Testis (tissue), 2 donors: ENCODE measurements at regions not wholly inside any gene's neighbourhood (a gene's known extent, or its start where the extent isn't known, plus 50 kb on each side); places are given as distances from the start of the nearest gene placed in this dataset.
A peak's percentile ranks its signal among the peaks of the same experiment; 100 is the strongest.

Experiments used
- DNase-seq: peaks from one replicate; pipeline ENCODE4 v3.0.0-alpha.2; 2019
- H3K27ac ChIP-seq, 2 donors: fragments of 200-600 bp; sonication (generic); one replicate each; pipeline ENCODE4 v1.5.1; 2019
- H3K27me3 ChIP-seq: fragments of 200-600 bp; sonication (generic); one replicate; pipeline ENCODE4 v1.5.1; 2019
- H3K36me3 ChIP-seq: fragments of 200-600 bp; sonication (generic); one replicate; pipeline ENCODE4 v1.5.1; 2017; ENCODE audit warnings: low read depth; ENCODE audit errors: missing control alignments
- H3K4me1 ChIP-seq: fragments of 200-600 bp; sonication (generic); one replicate; pipeline ENCODE4 v1.5.1; 2019
- H3K4me3 ChIP-seq, 2 donors: fragments of 200-600 bp; sonication (generic); one replicate each; pipeline ENCODE4 v1.5.1; 2017 to 2019
- H3K9me3 ChIP-seq: fragments of 200-600 bp; sonication (generic); one replicate; pipeline ENCODE4 v1.5.1; 2017
- POLR2A ChIP-seq: fragments of 450-650 bp; IDR thresholded peaks from one replicate; pipeline ENCODE4 v1.6.1; 2017; ENCODE audit warnings: antibody characterized with exemption, mild to moderate bottlenecking, moderate library complexity
- WGBS, 2 donors: methylation state at CpG; one replicate each; pipeline ENCODE4 v1.1.5; 2018; 5-methylcytosine and 5-hydroxymethylcytosine counted together
- intact Hi-C: fragments of 100-400 bp; cut with DNase I; formaldehyde crosslinking; loops from one replicate; pipeline ENCODE4 v1.15.1; 2023; ENCODE audit warnings: low total_unique reads
- TF ChIP-seq, protein P1 (sequence below), 3 experiments: fragments of 450-650 bp in 2 of 3; fragments of 200-600 bp in 1 of 3; sonication (generic) in 1 of 3; IDR thresholded peaks; one replicate each; pipeline ENCODE4 v1.5.1; 2016 to 2019; ENCODE audit warnings: antibody characterized with exemption in 3 of 3, mild to moderate bottlenecking in 2 of 3, moderate library complexity in 1 of 3

DNA sequence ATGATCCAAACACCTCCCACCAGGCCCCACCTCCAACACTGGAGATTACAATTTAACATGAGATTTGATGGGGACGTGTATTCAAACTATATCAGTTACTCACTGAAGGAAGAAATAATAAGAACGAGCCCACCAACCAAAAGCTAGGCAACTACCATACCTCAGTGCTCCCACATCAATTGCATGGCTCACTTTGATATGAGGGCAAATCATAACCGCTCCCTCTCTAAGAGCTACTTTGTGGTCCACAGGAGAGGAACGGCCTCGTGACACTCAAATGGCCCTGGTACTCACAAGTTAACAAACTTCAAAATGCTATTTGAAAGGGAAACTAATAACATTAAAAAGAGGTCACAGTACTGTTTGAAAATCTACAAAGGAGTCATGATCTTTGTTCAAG lies 170.7 kb upstream of the SLC7A11 start:
- no peaks in the 10 kb centered on the region for H3K36me3 ChIP-seq
- 88 to 97% methylated on average over 5 of the region's 5 CpGs for WGBS, 2 donors
- no peaks in the 10 kb centered on the region for H3K9me3 ChIP-seq
- H3K4me1 ChIP-seq: no peaks in the 10 kb centered on the region
- H3K4me3 ChIP-seq: no peak overlapping the region
- H3K27ac ChIP-seq: no peak overlapping the region
- TF ChIP-seq POLR2A: no peak
- TF ChIP-seq, protein P1, sequence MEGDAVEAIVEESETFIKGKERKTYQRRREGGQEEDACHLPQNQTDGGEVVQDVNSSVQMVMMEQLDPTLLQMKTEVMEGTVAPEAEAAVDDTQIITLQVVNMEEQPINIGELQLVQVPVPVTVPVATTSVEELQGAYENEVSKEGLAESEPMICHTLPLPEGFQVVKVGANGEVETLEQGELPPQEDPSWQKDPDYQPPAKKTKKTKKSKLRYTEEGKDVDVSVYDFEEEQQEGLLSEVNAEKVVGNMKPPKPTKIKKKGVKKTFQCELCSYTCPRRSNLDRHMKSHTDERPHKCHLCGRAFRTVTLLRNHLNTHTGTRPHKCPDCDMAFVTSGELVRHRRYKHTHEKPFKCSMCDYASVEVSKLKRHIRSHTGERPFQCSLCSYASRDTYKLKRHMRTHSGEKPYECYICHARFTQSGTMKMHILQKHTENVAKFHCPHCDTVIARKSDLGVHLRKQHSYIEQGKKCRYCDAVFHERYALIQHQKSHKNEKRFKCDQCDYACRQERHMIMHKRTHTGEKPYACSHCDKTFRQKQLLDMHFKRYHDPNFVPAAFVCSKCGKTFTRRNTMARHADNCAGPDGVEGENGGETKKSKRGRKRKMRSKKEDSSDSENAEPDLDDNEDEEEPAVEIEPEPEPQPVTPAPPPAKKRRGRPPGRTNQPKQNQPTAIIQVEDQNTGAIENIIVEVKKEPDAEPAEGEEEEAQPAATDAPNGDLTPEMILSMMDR (IDR thresholded peaks at IDR 0.05): no peak
- no peaks in the 10 kb centered on the region for H3K27me3 ChIP-seq
- intact Hi-C loops: no loop called here
- DNase-seq: no peak

DNA sequence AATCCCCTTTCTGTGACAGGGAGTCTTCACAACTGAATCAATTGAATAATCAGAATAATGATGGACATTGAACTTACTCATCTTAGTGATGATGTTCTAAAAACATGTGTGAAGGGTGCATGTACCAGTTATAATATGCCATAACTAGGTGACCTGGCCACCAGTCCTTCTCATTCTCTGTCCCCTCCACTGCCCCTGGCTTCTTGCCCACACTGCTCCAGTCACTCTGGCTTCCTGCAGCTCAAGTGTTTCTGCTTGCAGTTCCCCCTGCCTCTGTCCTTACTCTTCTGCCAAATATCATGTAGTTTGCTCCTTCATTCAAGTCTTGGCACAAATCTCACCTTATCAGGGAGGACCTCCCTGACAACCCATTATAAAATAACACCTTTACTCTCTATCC lies 168.1 kb upstream of the SLC7A11 start:
- DNase-seq: no peak
- intact Hi-C loops: no loop called here
- H3K27me3 ChIP-seq: no peaks in the 10 kb centered on the region

DNA sequence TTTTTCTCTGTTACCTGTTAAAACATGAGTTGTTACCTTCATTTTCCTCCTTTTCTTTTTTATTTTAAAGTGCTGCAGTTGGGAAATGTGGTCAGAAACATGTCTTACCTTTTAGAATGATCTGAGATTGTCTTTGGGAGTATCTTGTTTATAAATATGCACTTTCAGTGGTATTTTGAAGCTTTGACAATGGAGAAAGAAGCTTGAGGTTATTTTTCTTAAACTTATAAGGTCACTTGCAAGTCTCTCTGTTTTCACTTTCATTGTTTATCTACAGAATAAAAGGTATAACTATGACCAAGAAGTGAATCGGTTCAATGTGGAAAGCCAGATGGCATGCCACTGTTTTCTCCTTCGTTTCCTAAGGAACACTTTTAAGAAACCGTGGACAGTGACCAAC lies 167.5 kb upstream of the SLC7A11 start:
- Histone ChIP-seq H3K4me1 (no peaks in the 10 kb centered on the region), H3K9me3 (no peaks in the 10 kb centered on the region), H3K27me3 (no peaks in the 10 kb centered on the region), H3K27ac (no peak overlapping the region), H3K36me3 (no peaks in the 10 kb centered on the region), H3K4me3 (no peak overlapping the region)
- TF ChIP-seq POLR2A: no peak
- TF ChIP-seq, protein P1 (IDR thresholded peaks at IDR 0.05): no peak
- no peak for DNase-seq
- intact Hi-C loops: no loop called here
- WGBS, 2 donors: 63 to 84% methylated on average over 3 of the region's 3 CpGs

More for the DNA sequence above, 168.1 kb upstream of the SLC7A11 start:
- Histone ChIP-seq H3K9me3 (no peaks in the 10 kb centered on the region), H3K4me1 (no peaks in the 10 kb centered on the region), H3K36me3 (no peaks in the 10 kb centered on the region), H3K4me3 (peak overlapping the region in 1 of 2 donors; percentile 38), H3K27ac (no peak overlapping the region)
- no peak for TF ChIP-seq POLR2A
- TF ChIP-seq, protein P1 (IDR thresholded peaks at IDR 0.05): no peak

DNA sequence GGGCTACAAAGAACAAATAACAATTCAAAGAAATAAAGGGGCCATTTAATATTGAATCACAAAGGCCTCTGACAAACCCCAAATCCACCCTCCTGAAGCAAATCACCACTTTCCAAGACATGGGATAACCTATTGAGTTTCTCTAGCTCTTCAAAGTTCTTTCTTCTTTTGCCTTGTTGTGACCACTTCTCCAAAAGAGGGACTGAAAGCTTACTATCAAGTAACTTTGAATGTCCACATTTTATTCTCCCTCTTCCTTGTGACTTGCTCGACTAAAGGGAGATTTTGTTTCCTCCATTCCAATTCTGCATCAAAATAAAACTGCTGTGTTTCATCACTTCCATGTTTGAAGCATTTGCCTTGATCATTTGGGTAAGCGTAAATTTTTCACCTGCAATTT lies 166.6 kb upstream of the SLC7A11 start:
- Histone ChIP-seq H3K27me3 (no peaks in the 10 kb centered on the region), H3K27ac (no peak overlapping the region), H3K4me3 (no peak overlapping the region), H3K4me1 (no peaks in the 10 kb centered on the region), H3K36me3 (no peaks in the 10 kb centered on the region), H3K9me3 (no peaks in the 10 kb centered on the region)
- no peak for DNase-seq
- TF ChIP-seq, protein P1 (IDR thresholded peaks at IDR 0.05): no peak
- no peak for TF ChIP-seq POLR2A
- WGBS, 2 donors: 70 to 89% methylated on average over 2 of the region's 2 CpGs
- intact Hi-C loops: no loop called here

DNA sequence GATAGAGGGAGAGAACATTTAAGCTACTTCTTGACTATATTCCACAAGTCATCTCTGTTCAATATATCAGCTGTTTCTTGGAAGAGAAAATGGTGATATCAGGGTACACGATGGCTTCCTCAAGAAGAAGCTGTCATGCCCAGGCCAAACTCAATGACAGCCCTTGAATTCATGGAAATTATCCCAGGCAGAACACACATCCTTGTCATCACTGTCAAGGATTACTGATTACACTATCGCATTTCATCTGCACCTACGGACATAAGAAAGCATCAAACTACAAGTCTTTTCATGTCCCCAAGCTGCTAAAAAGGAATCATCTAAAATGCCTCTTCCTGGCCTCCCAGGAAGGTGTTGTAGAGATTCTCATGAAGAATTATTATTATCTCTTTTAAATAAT lies 165.2 kb upstream of the SLC7A11 start:
- intact Hi-C loops: no loop called here
- H3K4me1 ChIP-seq: no peaks in the 10 kb centered on the region
- no peak for TF ChIP-seq POLR2A
- TF ChIP-seq, protein P1 (IDR thresholded peaks at IDR 0.05): no peak
- no peak overlapping the region for H3K27ac ChIP-seq
- H3K27me3 ChIP-seq: no peaks in the 10 kb centered on the region
- DNase-seq: no peak
- no peak overlapping the region for H3K4me3 ChIP-seq
- H3K36me3 ChIP-seq: no peaks in the 10 kb centered on the region
- 71 to 79% methylated on average over 3 of the region's 3 CpGs for whole genome bisulfite sequencing, 2 donors
- no peaks in the 10 kb centered on the region for H3K9me3 ChIP-seq
